ENCODE measurements at regions not wholly inside any gene's neighbourhood (a gene's known extent, or its start where the extent isn't known, plus 50 kb on each side); places are given as distances from the start of the nearest gene placed in this dataset.

GRCh38 chr4:144384408-144384807, 243.9 kb upstream of the GYPA start:
- TF ChIP-seq RAD21 (IDR thresholded peaks at IDR 0.05; ENCODE audit: low read depth): no peak
- no peak for TF ChIP-seq REST (IDR thresholded peaks at IDR 0.05; ENCODE audit: low read depth)
